PC-9 (cell line): ENCODE measurements at regions not wholly inside any gene's neighbourhood (a gene's known extent, or its start where the extent isn't known, plus 50 kb on each side); places are given as distances from the start of the nearest gene placed in this dataset.

ENCODE experiments used
- BruUV-seq: library from RNA; stranded (reverse); fragments of 400-500 nt; replicated peaks from 2 replicates; lab custom pipeline; 2021; lab: Mats Ljungman, UMichigan
- CTCF ChIA-PET: fragments of 300-600 bp; sonication (Branson Sonifier 250); formaldehyde crosslinking; loops from one replicate; lab custom pipeline; 2022; ENCODE audit warnings: antibody characterized with exemption; lab: Charles Lee
- POLR2A ChIA-PET: fragments of 300-600 bp; sonication (Branson Sonifier 250); formaldehyde crosslinking; loops from one replicate; lab custom pipeline; 2022; ENCODE audit warnings: antibody characterized with exemption; ENCODE audit not compliant: unreplicated experiment; lab: Charles Lee
- DNase-seq, 2 experiments: peaks; one replicate each; pipeline versions ENCODE4 v3.0.0 to v3.0.0-alpha.2; 2015 to 2022; ENCODE audit warnings: mixed read lengths in 1 of 2
- H2AFZ ChIP-seq: fragments of 200-600 bp; sonication (generic); 2 replicates; pipeline ENCODE4 v1.8.1; 2017; ENCODE audit warnings: antibody characterized with exemption
- H3F3A ChIP-seq: fragments of 200-600 bp; sonication (generic); 2 replicates; pipeline ENCODE4 v1.8.1; 2017; ENCODE audit warnings: antibody characterized with exemption, mild to moderate bottlenecking, low read depth; ENCODE audit not compliant: insufficient read depth
- H3K27ac ChIP-seq: fragments of 200-600 bp; sonication (generic); 2 replicates; pipeline ENCODE4 v1.6.1; 2016; ENCODE audit warnings: mixed run types
- H3K27me3 ChIP-seq: fragments of 200-600 bp; sonication (generic); 2 replicates; pipeline ENCODE4 v1.6.1; 2016; ENCODE audit warnings: low read depth, mixed run types; ENCODE audit not compliant: insufficient read depth
- H3K36me3 ChIP-seq: fragments of 200-600 bp; sonication (generic); 2 replicates; pipeline ENCODE4 v1.6.1; 2016; ENCODE audit warnings: low read depth, mixed run types
- H3K4me1 ChIP-seq: fragments of 200-600 bp; sonication (generic); replicated peaks from 2 replicates; pipeline ENCODE4 v1.6.1; 2016; ENCODE audit warnings: mixed run types; ENCODE audit not compliant: insufficient read depth
- H3K4me2 ChIP-seq: fragments of 200-600 bp; sonication (generic); 2 replicates; pipeline ENCODE4 v1.6.1; 2017; ENCODE audit warnings: mixed run types
- H3K4me3 ChIP-seq: fragments of 200-600 bp; sonication (generic); 2 replicates; pipeline ENCODE4 v1.6.1; 2016; ENCODE audit warnings: mixed run types
- H3K79me2 ChIP-seq: fragments of 200-600 bp; sonication (generic); 2 replicates; pipeline ENCODE4 v1.6.1; 2017; ENCODE audit warnings: low read depth, mixed run types
- H3K9me2 ChIP-seq: fragments of 200-600 bp; sonication (generic); 2 replicates; pipeline ENCODE4 v1.8.1; 2017; ENCODE audit warnings: mild to moderate bottlenecking; ENCODE audit not compliant: insufficient read depth
- H3K9me3 ChIP-seq: fragments of 200-600 bp; sonication (generic); 2 replicates; pipeline ENCODE4 v1.8.1; 2016; ENCODE audit warnings: low read depth; ENCODE audit not compliant: insufficient read depth
- H4K20me1 ChIP-seq: fragments of 200-600 bp; sonication (generic); 2 replicates; pipeline ENCODE4 v1.8.1; 2017; ENCODE audit not compliant: insufficient read depth
- CTCF ChIP-seq: fragments of 200-600 bp; sonication (generic); conservative IDR thresholded peaks from 2 replicates; pipeline ENCODE4 v1.6.1; 2017; ENCODE audit warnings: mixed run types, antibody characterized with exemption, mild to moderate bottlenecking, moderate library complexity
- EZH2 ChIP-seq: fragments of 200-600 bp; sonication (generic); IDR thresholded peaks from 2 replicates; pipeline ENCODE4 v1.8.0; 2017; ENCODE audit warnings: antibody characterized with exemption, low read depth
- intact Hi-C: fragments of 100-400 bp; cut with micrococcal nuclease; formaldehyde crosslinking; loops from one replicate; pipeline ENCODE4 v1.10.0; 2022; ENCODE audit not compliant: unreplicated experiment

GRCh38 chr4:170193496-170193895 lies 103.7 kb upstream of the AADAT start:
- no TSS peak for BruUV-seq
- ChIA-PET POLR2A (no interaction called here), CTCF (no interaction called here)
- DNase-seq, result peak; percentile 24 to 61
- H3F3A ChIP-seq, result no peaks in the 10 kb centered on the region
- H3K4me3 ChIP-seq, result no peak overlapping the region
- H3K79me2 ChIP-seq, result no peaks in the 10 kb centered on the region
- no peak overlapping the region for H3K4me2 ChIP-seq
- no peak overlapping the region for H3K27ac ChIP-seq
- H3K9me3 ChIP-seq, result no peaks in the 10 kb centered on the region
- TF ChIP-seq CTCF (no peak), EZH2 (no peak)
- no peaks in the 10 kb centered on the region for H3K27me3 ChIP-seq
- no peaks in the 10 kb centered on the region; the same call in 1 of the 2 replicates for H3K4me1 ChIP-seq
- no peaks in the 10 kb centered on the region for H3K9me2 ChIP-seq
- no peaks in the 10 kb centered on the region for H4K20me1 ChIP-seq
- intact Hi-C loops, result no loop called here
- H3K36me3 ChIP-seq, result no peaks in the 10 kb centered on the region
- no peak overlapping the region for H2AFZ ChIP-seq

GRCh38 chr4:170190265-170190664 lies 100.5 kb upstream of the AADAT start:
- DNase-seq, result no peak
- intact Hi-C loops, result no loop called here
- Histone ChIP-seq H3K4me2 (no peak overlapping the region), H3K4me3 (no peak overlapping the region), H3K9me2 (no peaks in the 10 kb centered on the region), H3K27ac (no peak overlapping the region), H3K27me3 (no peaks in the 10 kb centered on the region), H3K36me3 (no peaks in the 10 kb centered on the region), H3K4me1 (no peaks in the 10 kb centered on the region; the same call in 1 of the 2 replicates), H4K20me1 (no peaks in the 10 kb centered on the region), H2AFZ (no peak overlapping the region), H3F3A (no peaks in the 10 kb centered on the region), H3K79me2 (no peaks in the 10 kb centered on the region), H3K9me3 (no peaks in the 10 kb centered on the region)
- TF ChIP-seq CTCF (no peak), EZH2 (no peak)
- CTCF ChIA-PET, result no interaction called here
- POLR2A ChIA-PET, result no interaction called here
- BruUV-seq, result no TSS peak

- POLR2A ChIA-PET, result no interaction called here
- no peaks in the 10 kb centered on the region for H3K4me1 ChIP-seq
- H3K36me3 ChIP-seq, result no peaks in the 10 kb centered on the region
- H3K9me2 ChIP-seq, result no peaks in the 10 kb centered on the region
- H3K4me2 ChIP-seq, result no peak overlapping the region
- no peaks in the 10 kb centered on the region for H3F3A ChIP-seq
- no peak overlapping the region for H2AFZ ChIP-seq
- intact Hi-C loops, result no loop called here
- no peaks in the 10 kb centered on the region for H4K20me1 ChIP-seq
- no peaks in the 10 kb centered on the region for H3K79me2 ChIP-seq
- H3K27ac ChIP-seq, result no peak overlapping the region
- TF ChIP-seq CTCF (no peak), EZH2 (no peak)
- no peak overlapping the region for H3K4me3 ChIP-seq
- no peaks in the 10 kb centered on the region for H3K9me3 ChIP-seq
- no peak for DNase-seq
- CTCF ChIA-PET, result no interaction called here
- BruUV-seq, result no TSS peak
- H3K27me3 ChIP-seq, result no peaks in the 10 kb centered on the region
These were observed 81.1 kb upstream of the AADAT start for GRCh38 chr4:170170861-170171260.
